Esophagus squamous epithelium (tissue), 5 donors: ENCODE measurements at regions not wholly inside any gene's neighbourhood (a gene's known extent, or its start where the extent isn't known, plus 50 kb on each side); places are given as distances from the start of the nearest gene placed in this dataset.
A peak's percentile ranks its signal among the peaks of the same experiment; 100 is the strongest.

Source experiments
- DNase-seq: peaks from one replicate; lab custom pipeline; 2025; lab: John Stamatoyannopoulos, UW
- H3K27ac ChIP-seq, 4 donors: fragments of 200-600 bp; sonication (generic); one replicate each; pipeline ENCODE4 v1.5.1; 2016 to 2019; ENCODE audit warnings: mild to moderate bottlenecking in 1 of 4
- H3K27me3 ChIP-seq, 4 donors: fragments of 200-600 bp; sonication (generic); 1 replicate in 3 of 4; 2 replicates in 1 of 4; pipeline versions ENCODE4 v1.5.1 to v1.6.0; 2017 to 2021; ENCODE audit warnings: antibody characterized with exemption in 1 of 4
- H3K36me3 ChIP-seq, 3 donors: fragments of 200-600 bp; sonication (generic); one replicate each; pipeline ENCODE4 v1.5.1; 2016 to 2019
- H3K4me1 ChIP-seq, 3 donors: fragments of 200-600 bp; sonication (generic); one replicate each; pipeline ENCODE4 v1.5.1; 2017 to 2019
- H3K4me3 ChIP-seq, 4 donors: fragments of 200-600 bp; sonication (generic); 1 replicate in 3 of 4; 2 replicates in 1 of 4; pipeline ENCODE4 v1.5.1; 2016 to 2019; ENCODE audit warnings: mild to moderate bottlenecking in 2 of 4, moderate library complexity in 1 of 4
- H3K9me3 ChIP-seq, 3 donors: fragments of 200-600 bp; sonication (generic); one replicate each; pipeline ENCODE4 v1.5.1; 2016 to 2019
- CTCF ChIP-seq, 6 experiments: fragments of 450-650 bp in 4 of 6; fragments of 200-600 bp in 2 of 6; sonication (generic) in 2 of 6; IDR thresholded peaks; one replicate each; pipeline ENCODE4 v1.5.1; 2016 to 2019; ENCODE audit warnings: antibody characterized with exemption in 6 of 6, mild to moderate bottlenecking in 4 of 6, moderate library complexity in 4 of 6
- POLR2A ChIP-seq, 4 donors: fragments of 450-650 bp; IDR thresholded peaks; one replicate each; pipeline ENCODE4 v1.6.1; 2017; ENCODE audit warnings: antibody characterized with exemption in 4 of 4, mild to moderate bottlenecking in 4 of 4, moderate library complexity in 3 of 4
- WGBS, 2 donors: methylation state at CpG; one replicate each; pipeline ENCODE4 v1.1.5; 2018; 5-methylcytosine and 5-hydroxymethylcytosine counted together
- intact Hi-C: fragments of 100-400 bp; cut with DNase I; formaldehyde crosslinking; loops from one replicate; pipeline ENCODE4 v1.15.0; 2022
- donor health status: DM: yes; HTN: yes; CAD: no.

GRCh38 chr18:30903566-30903965 lies 139.0 kb downstream of the DSC3 start:
- DNase-seq: no peak
- no peaks in the 10 kb centered on the region for H3K36me3 ChIP-seq
- H3K4me3 ChIP-seq: no peak overlapping the region
- no peaks in the 10 kb centered on the region for H3K27me3 ChIP-seq
- intact Hi-C loops: no loop called here
- H3K27ac ChIP-seq: no peak overlapping the region
- TF ChIP-seq POLR2A (IDR thresholded peaks at IDR 0.05) (no peak), CTCF (IDR thresholded peaks at IDR 0.05) (no peak)
- H3K9me3 ChIP-seq: no peaks in the 10 kb centered on the region
- H3K4me1 ChIP-seq: no peaks in the 10 kb centered on the region

- no peak overlapping the region for H3K4me3 ChIP-seq
- H3K4me1 ChIP-seq: no peaks in the 10 kb centered on the region
- no peaks in the 10 kb centered on the region for H3K9me3 ChIP-seq
- TF ChIP-seq POLR2A (IDR thresholded peaks at IDR 0.05) (no peak), CTCF (IDR thresholded peaks at IDR 0.05) (peak in 1 of 6 experiments; percentile 20)
- DNase-seq: no peak
- no peaks in the 10 kb centered on the region for H3K36me3 ChIP-seq
- intact Hi-C loops: no loop called here
- no peaks in the 10 kb centered on the region for H3K27me3 ChIP-seq
- 37% methylated on average over 5 of the region's 5 CpGs for WGBS, 2 donors
- no peak overlapping the region for H3K27ac ChIP-seq
Observed at GRCh38 chr18:30889519-30890301, 152.8 kb downstream of the DSC3 start.

DNA sequence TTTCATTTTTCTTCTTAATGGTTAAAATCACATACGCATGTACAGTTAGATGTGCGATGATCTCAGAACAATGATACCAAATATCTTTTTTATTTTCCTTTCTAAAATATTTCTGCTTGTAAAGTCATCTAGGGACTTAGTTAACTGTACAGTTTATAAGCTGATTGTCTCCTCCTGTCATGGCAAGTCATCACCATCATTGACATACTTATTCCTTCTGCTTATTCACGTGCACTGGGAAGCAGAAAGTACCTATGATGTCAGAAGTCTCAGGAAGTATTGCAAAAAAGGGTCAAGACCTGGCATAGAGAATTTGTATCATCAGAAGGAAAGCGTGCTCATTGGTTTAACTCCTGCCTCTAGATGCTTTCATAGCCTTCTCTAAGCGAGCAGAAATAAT lies 154.2 kb downstream of the DSC3 start:
- no peaks in the 10 kb centered on the region for H3K36me3 ChIP-seq
- H3K27ac ChIP-seq: no peak overlapping the region
- TF ChIP-seq CTCF (IDR thresholded peaks at IDR 0.05) (no peak), POLR2A (IDR thresholded peaks at IDR 0.05) (no peak)
- DNase-seq: no peak
- H3K9me3 ChIP-seq: no peaks in the 10 kb centered on the region
- WGBS, 2 donors: 74 to 82% methylated on average over 5 of the region's 5 CpGs
- intact Hi-C loops: no loop called here
- H3K4me1 ChIP-seq: no peaks in the 10 kb centered on the region
- H3K4me3 ChIP-seq: no peak overlapping the region
- H3K27me3 ChIP-seq: no peaks in the 10 kb centered on the region

- 89 to 96% methylated on average over 4 of the region's 4 CpGs for WGBS, 2 donors
- intact Hi-C loops: no loop called here
- DNase-seq: no peak
Observed at GRCh38 chr18:30886998-30887397, 155.5 kb downstream of the DSC3 start.

More at GRCh38 chr18:30886998-30887397, 155.5 kb downstream of the DSC3 start:
- H3K9me3 ChIP-seq: no peaks in the 10 kb centered on the region
- no peak overlapping the region for H3K4me3 ChIP-seq
- H3K4me1 ChIP-seq: no peaks in the 10 kb centered on the region
- H3K27me3 ChIP-seq: no peaks in the 10 kb centered on the region
- no peak overlapping the region for H3K27ac ChIP-seq
- H3K36me3 ChIP-seq: no peaks in the 10 kb centered on the region
- TF ChIP-seq CTCF (IDR thresholded peaks at IDR 0.05): no peak
- TF ChIP-seq POLR2A (IDR thresholded peaks at IDR 0.05): no peak
